Fibroblast of skin of right quadriceps (primary cell): ENCODE measurements at regions not wholly inside any gene's neighbourhood (a gene's known extent, or its start where the extent isn't known, plus 50 kb on each side); places are given as distances from the start of the nearest gene placed in this dataset.

Experiments
- DNase-seq: peaks from one replicate; pipeline ENCODE4 v3.0.0-alpha.2; 2013

DNA sequence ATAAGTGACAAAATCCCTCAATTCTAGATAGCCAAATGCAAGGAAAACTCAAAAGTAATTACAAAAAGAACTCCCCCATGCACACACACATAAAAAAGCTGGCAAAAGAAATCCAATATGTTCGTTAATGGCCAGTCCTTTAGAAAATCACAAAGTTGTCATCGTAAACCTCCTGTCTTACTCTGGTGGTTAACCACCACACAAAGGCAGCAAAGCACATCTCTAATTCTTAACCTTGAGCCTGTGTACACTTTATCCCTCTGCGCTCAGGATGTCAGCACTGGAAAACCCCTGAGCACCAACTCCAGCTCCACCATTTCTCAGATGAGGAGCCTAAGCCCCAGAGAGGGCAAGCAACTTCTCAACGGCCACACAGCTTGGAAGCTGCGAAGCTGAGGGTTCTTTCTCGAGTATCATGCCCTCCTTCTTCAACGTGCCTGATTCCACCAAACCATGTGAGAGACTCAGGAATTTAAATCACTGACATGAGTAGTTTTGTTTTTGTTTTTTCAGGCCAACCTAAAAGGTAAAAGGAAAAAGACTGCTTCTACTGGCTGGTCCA, 72.5 kb downstream of the C16orf95 start:
- no peak for DNase-seq

DNA sequence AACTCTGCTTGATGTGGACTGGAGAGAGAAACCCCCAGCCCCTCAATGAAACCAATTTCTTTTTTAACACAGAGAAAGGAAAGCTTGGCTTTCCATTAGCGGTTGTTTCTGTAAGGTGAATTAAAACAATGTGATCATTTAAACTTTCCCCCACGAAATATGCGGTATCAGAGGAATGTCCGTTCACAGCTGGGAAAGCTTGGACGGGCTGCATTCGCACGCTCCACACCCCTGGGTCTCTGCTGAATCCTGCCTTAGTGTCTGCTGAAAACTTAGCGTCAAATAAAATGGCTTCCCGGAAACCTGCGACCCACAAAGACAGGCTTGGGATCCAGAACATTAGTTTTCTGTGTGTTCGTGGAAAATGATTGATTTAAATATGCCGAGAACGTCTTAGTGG, 71.7 kb downstream of the C16orf95 start:
- no peak for DNase-seq

DNA sequence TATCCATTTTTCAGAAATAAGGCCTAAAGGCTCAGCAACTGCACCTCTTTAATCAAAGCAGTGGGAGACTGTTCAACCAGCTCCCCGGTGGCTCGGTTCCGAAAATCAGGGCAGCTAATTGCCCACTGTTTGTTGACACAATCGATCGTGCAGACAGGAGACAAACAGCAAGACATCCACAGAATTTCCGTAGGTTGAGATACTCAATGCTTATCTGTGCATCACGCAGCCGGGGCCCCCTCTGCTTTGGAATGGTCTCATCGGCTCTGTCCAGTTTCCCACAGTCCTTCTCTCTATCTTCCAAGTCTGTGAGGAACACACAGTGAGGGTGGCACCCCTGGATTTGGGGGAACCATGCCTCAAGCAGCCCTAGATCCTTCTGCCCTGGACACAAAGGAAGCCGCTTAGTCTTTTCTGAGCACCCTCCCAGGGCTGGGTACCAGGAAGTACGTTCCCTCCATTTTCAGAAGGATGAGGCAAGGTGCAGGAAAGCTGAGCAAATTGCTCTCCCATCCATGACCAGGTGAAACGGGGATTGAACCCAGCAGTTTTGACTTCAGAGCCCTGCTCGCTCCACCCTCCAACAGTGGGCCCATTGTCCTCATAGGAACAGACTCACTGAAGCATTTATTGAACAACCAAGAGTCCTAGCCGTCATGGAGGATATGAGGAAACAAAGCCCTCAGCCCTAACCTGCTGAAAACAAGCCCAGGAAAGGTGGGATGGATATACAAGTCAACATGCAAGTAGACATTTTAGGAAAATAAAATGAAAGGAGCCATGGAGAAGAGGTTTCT, 70.7 kb downstream of the C16orf95 start:
- DNase-seq, result no peak

DNA sequence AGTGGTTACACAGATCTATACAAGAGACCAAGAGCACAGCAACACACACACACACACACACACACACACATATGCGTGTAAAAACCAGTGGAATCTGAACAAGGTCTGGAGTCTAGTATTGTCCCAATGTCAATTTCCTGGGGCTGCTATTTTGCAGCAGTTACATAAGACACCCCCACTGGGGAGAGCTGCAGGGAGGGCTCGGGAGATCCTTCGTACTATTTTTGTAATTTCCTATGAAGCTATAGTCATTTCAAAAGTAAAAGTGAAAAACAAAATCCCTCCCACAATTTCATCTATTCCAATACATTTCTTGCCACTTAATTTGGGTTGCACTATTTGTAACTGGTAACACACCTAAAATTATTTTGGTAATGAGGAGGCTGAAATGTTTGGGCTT, 68.5 kb downstream of the C16orf95 start:
- DNase-seq, result no peak

DNA sequence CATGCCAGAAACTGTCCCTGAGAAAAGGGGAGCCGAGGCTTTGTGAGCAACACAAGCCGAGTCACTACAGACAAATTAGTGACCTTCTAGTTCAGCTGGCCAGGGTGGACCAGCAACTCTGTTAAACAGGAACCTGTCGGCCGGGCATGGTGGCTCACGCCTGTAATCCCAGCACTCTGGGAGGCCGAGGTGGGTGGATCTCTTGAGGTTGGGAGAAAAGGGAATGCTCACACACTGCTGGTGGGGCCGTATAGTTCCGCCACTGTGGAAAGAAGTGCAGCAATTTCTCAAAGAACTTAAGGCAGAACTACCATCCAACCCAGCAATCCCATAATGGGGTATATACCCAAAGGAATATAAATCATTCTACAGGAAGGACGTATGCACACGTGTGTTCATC, 67.8 kb downstream of the C16orf95 start:
- DNase-seq, result no peak

DNA sequence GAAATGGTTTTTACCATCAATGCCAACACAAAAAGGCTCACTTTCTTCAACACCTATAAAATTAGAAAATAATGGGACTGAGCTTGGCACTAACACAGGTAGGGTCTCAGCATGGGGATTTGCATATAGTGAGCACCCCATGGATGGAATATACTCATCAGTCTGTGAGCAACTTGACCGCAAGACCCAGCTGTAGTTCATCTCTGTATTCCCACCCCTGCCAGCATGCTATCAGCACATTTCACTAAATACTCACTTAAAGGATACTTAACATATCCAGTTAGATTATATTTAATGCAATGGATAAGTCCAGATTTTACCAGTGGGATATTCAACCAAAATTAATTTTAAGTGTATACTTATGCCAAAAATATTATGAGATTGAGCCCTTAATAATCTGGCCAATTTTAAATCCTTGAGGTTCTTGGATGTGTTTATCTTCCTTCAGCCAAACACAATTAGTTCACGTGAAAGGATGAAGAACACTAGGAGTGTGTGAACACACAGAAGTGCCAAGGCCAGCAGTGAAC, 66.7 kb downstream of the C16orf95 start:
- DNase-seq, result no peak

DNA sequence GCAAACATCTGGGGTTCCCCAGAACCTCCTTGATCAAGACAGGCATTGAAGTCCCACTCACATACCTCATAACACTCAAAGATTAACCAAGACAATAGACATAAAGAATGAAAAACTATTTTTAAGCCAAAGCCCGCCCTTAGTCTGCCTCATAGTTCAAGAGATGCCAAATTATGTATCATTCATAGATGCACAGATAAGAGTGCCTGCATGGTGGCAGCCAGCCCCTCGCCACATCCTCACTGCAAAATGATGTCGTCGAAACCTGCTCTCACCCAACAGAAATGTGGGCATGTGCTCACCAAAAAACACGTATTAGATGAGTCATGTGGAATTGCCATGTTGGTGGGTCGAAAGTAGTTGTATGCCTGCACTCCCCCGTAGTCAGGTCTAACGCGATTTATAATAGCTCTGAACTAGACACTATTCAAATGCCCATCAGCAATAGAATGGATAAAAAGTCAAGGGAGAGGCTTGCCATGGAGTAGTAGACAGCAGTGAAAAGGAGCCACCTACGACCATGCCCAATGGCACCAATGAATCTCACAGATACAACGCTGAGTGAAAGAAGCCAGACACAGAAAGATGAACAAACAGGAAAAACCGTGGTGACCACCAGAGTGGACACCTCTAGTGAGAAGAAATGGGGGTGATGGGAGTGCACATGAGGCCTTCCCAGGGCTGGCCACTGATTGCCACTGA, 64.8 kb downstream of the C16orf95 start:
- DNase-seq, result peak; percentile 18
